ENCODE measurements at regions not wholly inside any gene's neighbourhood (a gene's known extent, or its start where the extent isn't known, plus 50 kb on each side); places are given as distances from the start of the nearest gene placed in this dataset.

- no peak for TF ChIP-seq CTCF (IDR thresholded peaks at IDR 0.05)
- no peak for TF ChIP-seq EZH2 (IDR thresholded peaks at IDR 0.05; ENCODE audit: borderline replicate concordance, insufficient read depth, low read depth, low read length, poor library complexity, severe bottlenecking)
Measured at GRCh38 chr10:65531545-65531944, 1394.3 kb upstream of the LRRTM3 start.

All from B cell (primary cell).